HL-60 (cell line): ENCODE measurements at regions not wholly inside any gene's neighbourhood (a gene's known extent, or its start where the extent isn't known, plus 50 kb on each side); places are given as distances from the start of the nearest gene placed in this dataset.

Experiments
- GABPA ChIP-seq: IDR thresholded peaks from 2 replicates; pipeline ENCODE4 v1.6.1; 2012; ENCODE audit warnings: low read depth
- POLR2AphosphoS5 ChIP-seq: IDR thresholded peaks from 2 replicates; pipeline ENCODE4 v1.6.1; 2012; ENCODE audit warnings: low read depth
- REST ChIP-seq: IDR thresholded peaks from 2 replicates; pipeline ENCODE4 v1.6.1; 2012; ENCODE audit warnings: low read depth; ENCODE audit not compliant: insufficient replicate concordance
- TF ChIP-seq, protein P1 (sequence below): IDR thresholded peaks from one replicate; pipeline ENCODE4 v1.5.1; 2011; ENCODE audit warnings: low read length, control low read depth, inconsistent platforms; ENCODE audit not compliant: insufficient read depth

DNA sequence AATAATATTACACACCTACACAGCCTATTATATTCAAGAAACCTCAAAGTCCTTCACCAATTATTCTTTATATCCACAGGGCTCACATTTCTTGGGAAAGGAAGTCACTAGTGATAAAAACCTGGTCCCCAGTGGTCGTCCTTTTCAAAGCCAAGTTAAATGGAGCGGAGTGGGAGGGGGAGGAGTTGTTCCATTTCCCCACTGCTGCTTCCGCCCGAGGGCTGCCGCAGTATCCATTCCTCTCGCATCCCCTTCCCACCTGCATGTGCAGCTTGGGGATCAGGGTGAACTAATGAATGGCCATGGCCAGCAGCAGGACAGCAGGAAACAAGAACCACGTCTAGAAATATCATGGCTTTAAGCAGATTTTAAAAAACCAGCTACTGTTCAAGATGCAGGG is 76.4 kb upstream of the SEMA6D start:
- TF ChIP-seq, protein P1, sequence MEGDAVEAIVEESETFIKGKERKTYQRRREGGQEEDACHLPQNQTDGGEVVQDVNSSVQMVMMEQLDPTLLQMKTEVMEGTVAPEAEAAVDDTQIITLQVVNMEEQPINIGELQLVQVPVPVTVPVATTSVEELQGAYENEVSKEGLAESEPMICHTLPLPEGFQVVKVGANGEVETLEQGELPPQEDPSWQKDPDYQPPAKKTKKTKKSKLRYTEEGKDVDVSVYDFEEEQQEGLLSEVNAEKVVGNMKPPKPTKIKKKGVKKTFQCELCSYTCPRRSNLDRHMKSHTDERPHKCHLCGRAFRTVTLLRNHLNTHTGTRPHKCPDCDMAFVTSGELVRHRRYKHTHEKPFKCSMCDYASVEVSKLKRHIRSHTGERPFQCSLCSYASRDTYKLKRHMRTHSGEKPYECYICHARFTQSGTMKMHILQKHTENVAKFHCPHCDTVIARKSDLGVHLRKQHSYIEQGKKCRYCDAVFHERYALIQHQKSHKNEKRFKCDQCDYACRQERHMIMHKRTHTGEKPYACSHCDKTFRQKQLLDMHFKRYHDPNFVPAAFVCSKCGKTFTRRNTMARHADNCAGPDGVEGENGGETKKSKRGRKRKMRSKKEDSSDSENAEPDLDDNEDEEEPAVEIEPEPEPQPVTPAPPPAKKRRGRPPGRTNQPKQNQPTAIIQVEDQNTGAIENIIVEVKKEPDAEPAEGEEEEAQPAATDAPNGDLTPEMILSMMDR: no peak
- TF ChIP-seq POLR2AphosphoS5: no peak
- no peak for TF ChIP-seq REST
- no peak for TF ChIP-seq GABPA
